ENCODE measurements at regions not wholly inside any gene's neighbourhood (a gene's known extent, or its start where the extent isn't known, plus 50 kb on each side); places are given as distances from the start of the nearest gene placed in this dataset.

- Histone ChIP-seq H3K27ac (ENCODE audit: extremely low read length, insufficient read depth, low read length) (no peak overlapping the region), H3K36me3 (replicated peaks in 1 of 2; ENCODE audit: control insufficient read depth in 1 of 2, insufficient read depth in 2 of 2, low read length in 2 of 2) (no peaks in the 10 kb centered on the region), H3K4me1 (ENCODE audit: insufficient read depth, low read length) (no peaks in the 10 kb centered on the region), H3K79me2 (ENCODE audit: insufficient read depth, low read length) (no peaks in the 10 kb centered on the region), H2AFZ (ENCODE audit: low read length) (no peak overlapping the region), H3K4me3 (replicated peaks in 1 of 3; ENCODE audit: insufficient read depth in 1 of 3, low read depth in 2 of 3, low read length in 3 of 3) (no peak overlapping the region), H3K9ac (ENCODE audit: insufficient read depth, low read depth, low read length) (no peak overlapping the region), H3K9me3 (ENCODE audit: low read length) (no peaks in the 10 kb centered on the region), H3K27me3 (ENCODE audit: control insufficient read depth in 1 of 2, insufficient read depth in 2 of 2, low read length in 2 of 2) (peaks cover 0 to 2% of the 10 kb centered on the region in 2 experiments; a peak in 1 of 5 replicates), H4K20me1 (ENCODE audit: insufficient read depth, low read length) (no peaks in the 10 kb centered on the region), H3K4me2 (ENCODE audit: low read depth, low read length) (no peak overlapping the region)
- ChIA-PET POLR2A (no interaction called here), CTCF (ENCODE audit: low intra/inter-chr PET ratio, low total read pairs) (no interaction called here)
- FAIRE-seq (no peak), ATAC-seq (no peak), DNase-seq (ENCODE audit: low spot score) (no peak)
- WGBS (ENCODE audit: low lambda C conversion rate) = 0% methylated on average over 1 of the region's 1 CpG
- in situ Hi-C loops (cut with HindIII; ENCODE audit: extremely low pct_ligation_motif_present, low pct_unique_long_range_greater_than_20kb) (no loop called here), intact Hi-C loops (cut with micrococcal nuclease; ENCODE audit: unreplicated experiment) (no loop called here)
- no peak for TF ChIP-seq JDP2 (CRISPR knock-in tag; IDR thresholded peaks at IDR 0.05; ENCODE audit: borderline replicate concordance)
- no peak for TF ChIP-seq LCORL (IDR thresholded peaks at IDR 0.05)
- no peak for TF ChIP-seq LCORL (CRISPR knock-in tag; IDR thresholded peaks at IDR 0.05)
- TF ChIP-seq GATAD2A (CRISPR knock-in tag; IDR thresholded peaks at IDR 0.05) = no peak
- no peak for TF ChIP-seq ZNF891 (CRISPR knock-in tag; IDR thresholded peaks at IDR 0.05)
- TF ChIP-seq CHD4 (IDR thresholded peaks at IDR 0.05; ENCODE audit: borderline replicate concordance, low read length) = no peak
- TF ChIP-seq MXI1 (IDR thresholded peaks at IDR 0.05; ENCODE audit: borderline replicate concordance, low read depth, low read length) = no peak
- BruUV-seq (replicated peaks) = no TSS peak
These were observed 401.0 kb downstream of the PMP22 start for GRCh38 chr17:14864127-14864526.

- POLR2A ChIA-PET = no interaction called here
- no TSS peak for BruUV-seq (replicated peaks)
- no peak overlapping the region for H2AFZ ChIP-seq (ENCODE audit: low read length)
- in situ Hi-C loops (cut with HindIII; ENCODE audit: extremely low pct_ligation_motif_present, low pct_unique_long_range_greater_than_20kb) = no loop called here
- H3K4me1 ChIP-seq (ENCODE audit: insufficient read depth, low read length) = no peaks in the 10 kb centered on the region
- no peaks in the 10 kb centered on the region for H3K79me2 ChIP-seq (ENCODE audit: insufficient read depth, low read length)
- DNase-seq (ENCODE audit: low spot score) (no peak), ATAC-seq (no peak), FAIRE-seq (no peak)
- intact Hi-C loops (cut with micrococcal nuclease; ENCODE audit: unreplicated experiment) = no loop called here
- no peaks in the 10 kb centered on the region for H3K36me3 ChIP-seq (replicated peaks in 1 of 2; ENCODE audit: control insufficient read depth in 1 of 2, insufficient read depth in 2 of 2, low read length in 2 of 2)
- no peaks in the 10 kb centered on the region for H4K20me1 ChIP-seq (ENCODE audit: insufficient read depth, low read length)
- CTCF ChIA-PET (ENCODE audit: low intra/inter-chr PET ratio, low total read pairs) = no interaction called here
- H3K9ac ChIP-seq (ENCODE audit: insufficient read depth, low read depth, low read length) = no peak overlapping the region
- H3K4me3 ChIP-seq (replicated peaks in 1 of 3; ENCODE audit: insufficient read depth in 1 of 3, low read depth in 2 of 3, low read length in 3 of 3) = no peak overlapping the region
- WGBS (ENCODE audit: low lambda C conversion rate) = 20% methylated on average over 3 of the region's 3 CpGs
- no peak for TF ChIP-seq ZNF567 (CRISPR knock-in tag; IDR thresholded peaks at IDR 0.05; ENCODE audit: borderline replicate concordance)
- no peaks in the 10 kb centered on the region for H3K9me3 ChIP-seq (ENCODE audit: low read length)
- no peak overlapping the region for H3K27ac ChIP-seq (ENCODE audit: extremely low read length, insufficient read depth, low read length)
- H3K4me2 ChIP-seq (ENCODE audit: low read depth, low read length) = no peak overlapping the region
- H3K27me3 ChIP-seq (ENCODE audit: control insufficient read depth in 1 of 2, insufficient read depth in 2 of 2, low read length in 2 of 2) = peaks cover 0 to 2% of the 10 kb centered on the region in 2 experiments; a peak in 1 of 5 replicates
These were observed 405.6 kb downstream of the PMP22 start for GRCh38 chr17:14859542-14859941.

All from HepG2 (cell line).